Transverse colon (tissue), 4 donors: ENCODE measurements at regions not wholly inside any gene's neighbourhood (a gene's known extent, or its start where the extent isn't known, plus 50 kb on each side); places are given as distances from the start of the nearest gene placed in this dataset.

Experiments
- CTCF ChIP-seq, 5 experiments: fragments of 200-600 bp in 3 of 5; fragments of 450-650 bp in 2 of 5; sonication (generic) in 3 of 5; IDR thresholded peaks; 1 replicate in 2 of 5; 2 replicates in 3 of 5; pipeline ENCODE4 v1.5.1; 2016 to 2017; ENCODE audit warnings: antibody characterized with exemption in 5 of 5, inconsistent platforms in 3 of 5, mild to moderate bottlenecking in 2 of 5, moderate library complexity in 1 of 5
- EP300 ChIP-seq: sonication (generic); formaldehyde crosslinking; IDR thresholded peaks from one replicate; pipeline ENCODE4 v1.6.1; 2017; ENCODE audit warnings: antibody characterized with exemption, low read depth
- POLR2AphosphoS5 ChIP-seq, 3 donors: sonication (generic); formaldehyde crosslinking; IDR thresholded peaks; one replicate each; pipeline ENCODE4 v1.6.1; 2016; ENCODE audit warnings: antibody characterized with exemption in 3 of 3

GRCh38 chr5:159844267-159845121, 71.8 kb upstream of the ADRA1B start:
- TF ChIP-seq EP300 (no peak), CTCF (IDR thresholded peaks at IDR 0.05) (no peak), POLR2AphosphoS5 (IDR thresholded peaks at IDR 0.05) (no peak)
